Islet precursor cell (in vitro differentiated cells): ENCODE measurements at regions not wholly inside any gene's neighbourhood (a gene's known extent, or its start where the extent isn't known, plus 50 kb on each side); places are given as distances from the start of the nearest gene placed in this dataset.
"Not testable (repeated sequence)": the region's sequence is repeated elsewhere in the genome, so short reads cannot be mapped to it uniquely, and the experiment has no call there.

ENCODE experiments used
- DNase-seq: peaks from one replicate; pipeline ENCODE4 v3.0.0-alpha.2; 2018

DNA sequence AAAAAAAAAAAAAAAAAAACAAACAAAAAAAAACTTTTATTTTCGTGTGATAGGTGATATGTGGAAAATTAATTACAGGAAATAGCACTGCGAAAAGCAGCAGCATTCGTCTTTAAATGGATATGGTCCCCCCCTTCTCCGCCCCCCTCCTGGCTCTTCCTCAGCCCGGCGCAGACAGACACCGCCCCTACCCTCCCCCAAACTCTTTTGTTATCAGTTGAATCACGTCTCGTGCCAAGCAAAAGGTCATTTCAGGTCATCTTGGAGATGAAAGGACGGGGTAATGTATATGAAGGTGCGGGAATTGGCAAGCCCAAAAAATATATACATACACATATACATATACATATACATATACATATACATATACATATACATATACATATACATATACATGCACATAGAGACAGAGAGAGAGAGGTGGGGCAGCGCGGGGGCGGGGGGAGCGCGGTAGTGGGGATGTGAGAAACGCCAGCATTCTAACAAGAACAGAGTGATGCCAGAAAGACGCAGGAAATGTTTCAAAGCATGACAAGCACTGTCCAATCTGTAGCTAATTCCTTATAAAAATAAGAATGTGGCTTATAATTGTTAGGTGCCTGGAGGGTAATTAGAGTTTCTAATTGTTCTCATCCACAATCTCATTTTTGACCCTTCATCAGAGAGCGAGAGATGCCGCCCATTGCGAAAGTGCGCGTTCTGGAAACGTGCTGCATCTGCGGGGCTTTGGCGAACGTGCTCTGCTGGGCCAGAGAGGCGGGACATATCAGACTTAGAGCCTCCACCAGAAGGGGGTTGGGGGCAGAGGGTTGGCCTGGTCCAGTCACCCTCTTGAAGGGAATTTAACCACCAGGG, 214.5 kb upstream of the UBASH3B start:
- no peak for DNase-seq

DNA sequence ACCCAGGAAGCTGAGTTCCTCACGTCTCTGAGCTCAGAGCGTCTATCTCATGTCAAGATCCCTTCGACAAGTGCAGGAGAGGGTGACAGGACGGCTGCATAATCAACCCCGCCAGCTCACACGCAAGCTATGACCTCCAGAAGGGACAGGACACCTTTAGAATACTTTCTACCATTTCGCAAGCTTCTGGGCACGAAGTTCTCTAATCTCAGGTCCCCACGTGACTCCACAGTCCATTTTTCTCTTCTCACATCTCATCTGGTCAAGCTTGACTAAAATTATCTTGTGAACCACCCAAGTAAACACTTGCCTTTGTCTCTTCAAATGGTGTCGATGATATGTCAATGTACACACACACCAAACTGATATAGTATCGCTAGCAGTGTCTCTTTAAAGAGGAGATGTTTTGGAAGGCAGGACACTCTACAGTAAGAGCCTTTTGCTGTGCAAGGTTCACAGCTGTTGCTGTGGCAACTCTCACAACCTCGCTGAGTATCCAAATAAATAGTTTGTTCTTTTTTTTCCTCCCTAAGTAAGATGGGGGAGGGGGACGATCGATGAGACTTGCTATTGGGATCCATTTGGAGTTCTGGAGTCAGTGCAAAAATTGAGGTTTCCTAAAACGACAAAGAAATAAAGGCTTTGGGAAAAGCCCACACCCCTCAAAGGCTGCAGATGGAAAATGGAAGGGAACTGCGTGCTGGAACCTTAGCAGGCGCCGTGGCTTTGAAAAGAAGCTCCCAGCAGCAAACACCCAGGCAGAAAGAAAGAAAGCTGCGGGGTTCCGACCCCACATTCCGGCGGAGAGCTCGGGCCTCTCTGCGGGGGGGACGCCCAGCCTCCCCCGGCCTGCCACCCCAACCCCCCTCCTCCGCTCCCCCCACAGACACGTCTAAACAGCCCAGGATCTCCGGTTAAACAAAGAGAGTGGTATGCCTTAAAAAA, 215.4 kb upstream of the UBASH3B start:
- no peak for DNase-seq

GRCh38 chr11:122436188-122436555, 219.3 kb upstream of the UBASH3B start:
- no peak for DNase-seq

DNA sequence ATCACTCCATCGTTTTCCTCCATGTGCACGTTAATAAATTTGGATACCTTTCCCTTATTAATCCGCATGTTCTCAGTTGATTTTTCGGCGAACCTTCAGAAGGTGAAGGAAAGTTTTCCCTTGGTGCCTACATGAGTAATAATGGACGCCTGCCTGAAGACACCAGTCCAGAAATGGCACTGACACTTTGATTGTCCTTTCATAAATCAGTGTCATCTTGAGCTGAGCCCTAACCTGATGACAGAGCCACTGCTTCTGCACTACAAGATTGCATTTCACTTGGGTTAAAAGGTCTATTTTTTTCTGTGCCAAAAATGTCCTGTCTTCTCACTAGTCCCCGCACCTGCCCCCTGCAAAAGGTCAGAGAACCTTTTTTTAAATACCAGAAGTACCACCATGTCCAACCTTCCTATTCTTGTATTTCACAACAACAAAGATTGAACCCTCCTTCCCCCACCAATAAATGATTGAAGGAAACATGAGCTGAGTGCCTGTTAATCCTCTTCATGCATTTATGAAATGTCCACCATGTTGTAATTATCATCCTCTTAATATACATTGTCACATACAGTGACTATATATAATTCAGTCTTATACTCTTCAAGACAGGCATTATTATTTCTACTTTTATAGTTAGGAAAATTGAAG, 219.9 kb upstream of the UBASH3B start:
- DNase-seq: no peak

DNA sequence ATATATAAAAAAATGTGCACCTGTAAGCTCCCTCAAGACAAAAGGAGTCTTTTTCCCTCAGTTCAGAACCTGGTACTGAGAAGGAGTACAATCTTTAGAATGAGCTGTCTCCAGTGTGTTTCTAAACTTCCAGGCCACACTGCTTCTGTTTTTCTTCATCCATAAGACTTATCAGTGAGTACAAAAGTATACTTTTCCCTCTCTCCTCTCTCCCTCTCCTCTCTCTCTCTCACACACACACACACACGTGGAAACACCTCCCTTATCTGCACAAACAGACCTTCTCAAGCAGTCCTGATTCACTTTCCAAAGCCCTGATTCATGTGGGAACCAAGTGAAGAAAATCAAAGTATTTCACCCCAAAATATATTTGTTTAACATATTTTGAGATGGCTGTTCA, 220.7 kb upstream of the UBASH3B start:
- no peak for DNase-seq

- DNase-seq: no peak
Observed at GRCh38 chr11:122430490-122430889, 225.0 kb upstream of the UBASH3B start.

- DNase-seq: no peak
Observed at GRCh38 chr11:122426073-122426472, 229.4 kb upstream of the UBASH3B start.

DNA sequence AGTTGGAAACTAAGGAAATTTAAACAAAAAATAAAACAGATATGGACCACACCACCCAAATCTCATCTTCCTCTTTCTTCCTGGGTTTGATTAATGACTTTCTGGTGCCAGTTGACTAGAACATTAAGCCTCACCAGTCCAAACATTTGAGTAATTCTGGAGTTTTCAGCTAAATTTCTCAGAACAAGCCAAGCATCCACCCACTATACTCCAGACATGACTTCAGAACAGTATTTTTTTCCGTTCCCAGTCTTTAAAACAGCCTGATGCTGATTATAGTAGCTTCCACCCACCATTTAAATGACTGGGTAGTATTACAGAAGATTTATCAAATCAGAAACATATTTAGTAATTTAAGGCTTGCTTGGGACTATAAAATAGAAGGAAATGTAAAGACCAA, 230.9 kb upstream of the UBASH3B start:
- no peak for DNase-seq

DNA sequence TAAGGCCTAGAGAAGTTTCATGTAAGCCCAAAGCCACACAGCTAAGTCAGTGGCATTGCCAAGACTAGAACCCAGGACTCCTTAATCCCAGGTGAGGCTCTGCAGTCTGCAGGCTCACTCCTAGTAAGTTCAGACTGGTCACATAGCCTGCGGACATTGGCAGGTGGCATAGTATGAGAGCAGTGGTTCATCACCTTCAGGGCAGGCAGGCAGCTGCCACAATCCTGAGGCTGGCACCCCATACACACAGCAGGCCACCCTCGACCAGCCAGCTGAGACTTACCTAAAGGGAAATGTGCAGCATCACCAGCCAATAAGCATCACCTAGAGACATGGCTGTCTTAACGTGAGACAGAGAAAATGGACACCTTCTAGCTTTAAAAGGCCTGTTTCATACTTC, 231.6 kb upstream of the UBASH3B start:
- no peak for DNase-seq

- DNase-seq: no peak
Observed at GRCh38 chr11:122423273-122423672, 232.2 kb upstream of the UBASH3B start.

GRCh38 chr11:122422682-122423081, 232.8 kb upstream of the UBASH3B start:
- DNase-seq: no peak

- DNase-seq: no peak
Observed at GRCh38 chr11:122421702-122422101, 233.8 kb upstream of the UBASH3B start.

GRCh38 chr11:122418032-122418431, 237.5 kb upstream of the UBASH3B start:
- DNase-seq: peak; percentile 56

DNA sequence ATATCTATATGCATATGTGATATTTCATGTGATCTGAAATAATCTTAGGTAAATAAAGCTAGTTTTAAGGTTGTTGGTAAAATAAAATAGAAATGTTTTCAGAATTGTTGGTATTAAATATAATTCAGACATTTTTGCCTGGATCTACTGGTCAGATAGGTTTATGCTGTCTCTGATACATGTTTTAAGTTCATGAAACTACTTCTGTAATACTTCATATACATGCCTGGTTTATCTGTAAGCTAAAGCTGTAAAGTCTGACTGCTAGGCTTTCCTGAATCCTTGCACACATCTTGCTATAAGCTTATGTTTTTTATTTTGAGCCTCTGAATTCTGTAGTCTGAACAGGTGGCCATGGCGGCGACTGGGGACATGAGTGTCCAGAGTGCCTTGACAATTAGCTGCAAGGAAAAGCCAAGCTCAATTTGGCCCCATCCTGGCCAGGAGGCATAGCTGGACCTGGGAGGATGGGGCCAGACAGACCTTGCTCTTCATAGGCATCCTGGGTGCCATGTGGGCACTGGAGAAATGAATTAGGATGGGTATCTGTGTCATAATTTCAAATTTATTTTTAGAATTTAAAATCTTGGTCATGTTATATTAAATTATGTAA, 241.0 kb upstream of the UBASH3B start:
- no peak for DNase-seq

GRCh38 chr11:122413677-122414076, 241.8 kb upstream of the UBASH3B start:
- no peak for DNase-seq

DNA sequence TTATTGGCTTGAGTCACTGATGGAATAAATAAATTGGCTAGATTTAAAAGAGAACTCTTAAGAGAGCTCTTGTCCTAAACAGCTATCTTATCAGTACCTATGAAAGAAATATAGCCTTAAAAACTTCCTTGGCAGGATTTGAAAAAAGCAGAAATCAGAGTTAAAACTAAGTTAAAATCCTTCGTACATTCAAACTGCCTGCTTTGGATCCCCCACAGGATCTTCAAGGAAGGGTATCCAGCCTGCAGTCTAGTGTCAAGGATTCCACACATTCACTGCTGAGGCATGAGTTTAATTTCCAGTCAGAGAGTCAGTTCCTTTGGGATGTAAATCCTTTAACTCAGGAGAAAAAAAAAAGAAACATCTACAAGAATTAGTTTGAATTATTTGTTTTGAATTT, 242.9 kb upstream of the UBASH3B start:
- no peak for DNase-seq

GRCh38 chr11:122406466-122406865, 249.1 kb upstream of the UBASH3B start:
- DNase-seq: no peak

GRCh38 chr11:122405547-122406341, 249.8 kb upstream of the UBASH3B start:
- DNase-seq: no peak

GRCh38 chr11:122404571-122404970, 251.0 kb upstream of the UBASH3B start:
- DNase-seq: no peak

DNA sequence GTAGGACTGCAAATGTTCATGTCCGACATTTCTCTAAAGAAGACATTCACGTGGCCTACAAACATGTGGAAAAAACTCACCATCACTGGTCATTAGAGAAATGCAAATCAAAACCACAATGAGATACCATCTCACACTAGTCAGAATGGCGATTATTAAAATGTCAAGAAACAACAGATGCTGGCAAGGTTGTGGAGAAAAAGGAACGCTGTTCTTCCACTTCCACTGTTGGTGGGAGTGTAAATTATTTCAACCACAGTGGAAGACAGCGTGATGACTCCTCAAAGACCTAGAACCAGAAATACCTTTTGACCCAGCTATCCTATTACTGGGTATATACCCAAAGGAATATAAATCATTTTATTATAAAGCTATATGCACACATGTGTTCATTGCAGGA, 253.9 kb upstream of the UBASH3B start:
- DNase-seq: not testable (repeated sequence)

DNA sequence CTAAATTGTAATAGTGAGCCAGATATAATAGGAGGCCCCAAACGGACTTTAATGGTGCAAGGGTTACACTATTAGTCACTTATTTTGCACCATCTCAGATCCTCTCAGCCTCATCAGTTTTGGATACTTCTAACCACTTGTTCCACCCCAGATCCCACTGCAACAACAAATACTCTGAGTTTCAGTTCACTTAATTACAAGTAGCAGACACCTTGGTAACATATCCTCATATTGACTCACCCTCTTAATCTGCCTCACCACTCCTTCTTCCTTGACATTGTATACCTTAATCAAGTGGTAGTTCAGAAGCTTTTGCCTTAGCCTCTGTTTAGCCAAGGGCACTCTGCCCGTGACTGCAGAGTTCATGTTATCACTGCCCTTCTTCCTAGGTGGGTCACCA, 256.1 kb upstream of the UBASH3B start:
- no peak for DNase-seq

GRCh38 chr11:122398851-122399250, 256.7 kb upstream of the UBASH3B start:
- no peak for DNase-seq
